H1 (cell line): ENCODE measurements at regions not wholly inside any gene's neighbourhood (a gene's known extent, or its start where the extent isn't known, plus 50 kb on each side); places are given as distances from the start of the nearest gene placed in this dataset.

Experiments
- CHD7 ChIP-seq: fragments of 300-600 bp; sonication (generic); IDR thresholded peaks from 2 replicates; pipeline ENCODE4 v1.7.1; 2012; ENCODE audit warnings: low read length, moderate library complexity, mild to moderate bottlenecking, inconsistent platforms; ENCODE audit not compliant: insufficient replicate concordance
- CREB1 ChIP-seq: IDR thresholded peaks from 2 replicates; pipeline ENCODE4 v1.6.1; 2012; ENCODE audit warnings: inconsistent platforms
- E2F6 ChIP-seq: IDR thresholded peaks from 2 replicates; pipeline ENCODE4 v1.6.1; 2012; ENCODE audit warnings: inconsistent platforms

DNA sequence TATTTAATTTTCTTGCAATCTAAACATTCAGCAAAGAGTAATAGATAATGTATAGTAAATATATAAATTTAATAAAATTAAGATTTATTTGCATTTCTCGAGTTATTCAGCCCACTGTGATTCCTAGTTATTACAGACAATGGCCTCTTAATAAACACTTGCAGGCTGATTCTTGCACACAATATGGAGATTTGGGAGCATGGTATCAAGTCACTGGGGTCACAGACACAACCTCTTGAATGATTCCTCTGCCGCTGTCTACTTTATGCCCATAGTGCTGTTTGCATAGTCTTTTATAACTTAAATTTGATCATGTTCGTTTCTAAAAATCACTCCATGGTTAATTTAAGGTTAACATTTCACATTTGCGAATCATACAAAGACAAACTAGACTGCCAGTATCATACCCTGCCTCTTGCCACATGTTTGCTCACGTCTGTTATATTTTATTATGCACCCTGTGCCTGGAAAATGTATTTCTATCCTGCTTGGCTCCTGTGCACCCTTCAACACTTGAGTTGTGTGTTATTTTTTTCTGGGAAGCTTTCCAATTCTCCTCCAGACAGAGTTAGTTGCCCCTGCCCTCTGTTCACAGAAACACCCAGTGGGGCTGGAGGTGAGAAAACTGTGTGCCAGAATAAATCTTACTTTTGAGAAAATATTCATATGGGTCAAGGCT lies 206.3 kb upstream of the ROBO1 start (continued):
- TF ChIP-seq CHD7 (no peak), CREB1 (no peak), E2F6 (no peak)
